HEK293T (cell line): ENCODE measurements at regions not wholly inside any gene's neighbourhood (a gene's known extent, or its start where the extent isn't known, plus 50 kb on each side); places are given as distances from the start of the nearest gene placed in this dataset.

Experiments
- BHLHE40 ChIP-seq: fragments of 450-650 bp; IDR thresholded peaks from 2 replicates; pipeline ENCODE4 v1.6.1; 2016; ENCODE audit warnings: mild to moderate bottlenecking, moderate library complexity, borderline replicate concordance
- TF ChIP-seq, protein P1 (sequence below): fragments of 450-650 bp; IDR thresholded peaks from 2 replicates; pipeline ENCODE4 v1.6.1; 2016

DNA sequence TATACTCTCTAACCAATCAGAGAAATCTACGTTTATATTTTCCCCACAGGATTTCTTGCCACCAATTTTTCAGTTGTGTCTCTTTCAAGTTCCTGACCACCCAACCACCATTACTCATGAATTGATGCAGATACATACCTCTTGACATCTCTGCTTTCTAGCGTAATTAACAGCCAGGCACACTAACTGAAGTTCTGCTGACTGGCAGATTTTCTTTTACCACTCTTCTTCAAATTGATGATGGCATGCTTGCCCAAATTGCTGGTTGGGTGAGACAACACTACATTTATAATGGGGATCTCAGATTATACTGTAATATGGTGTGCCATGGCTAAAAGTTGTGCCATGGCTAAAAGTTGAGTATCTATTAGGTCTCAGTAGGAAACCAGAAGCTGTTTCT, 566.7 kb downstream of the ADGRL2 start:
- TF ChIP-seq, protein P1, sequence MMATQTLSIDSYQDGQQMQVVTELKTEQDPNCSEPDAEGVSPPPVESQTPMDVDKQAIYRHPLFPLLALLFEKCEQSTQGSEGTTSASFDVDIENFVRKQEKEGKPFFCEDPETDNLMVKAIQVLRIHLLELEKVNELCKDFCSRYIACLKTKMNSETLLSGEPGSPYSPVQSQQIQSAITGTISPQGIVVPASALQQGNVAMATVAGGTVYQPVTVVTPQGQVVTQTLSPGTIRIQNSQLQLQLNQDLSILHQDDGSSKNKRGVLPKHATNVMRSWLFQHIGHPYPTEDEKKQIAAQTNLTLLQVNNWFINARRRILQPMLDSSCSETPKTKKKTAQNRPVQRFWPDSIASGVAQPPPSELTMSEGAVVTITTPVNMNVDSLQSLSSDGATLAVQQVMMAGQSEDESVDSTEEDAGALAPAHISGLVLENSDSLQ, result no peak
- no peak for TF ChIP-seq BHLHE40
